ENCODE measurements at regions not wholly inside any gene's neighbourhood (a gene's known extent, or its start where the extent isn't known, plus 50 kb on each side); places are given as distances from the start of the nearest gene placed in this dataset.

- Histone ChIP-seq H3K9me2 (ENCODE audit: insufficient read depth) (no peaks in the 10 kb centered on the region), H3K27me3 (ENCODE audit: insufficient read depth, low read length) (no peaks in the 10 kb centered on the region), H3K9me3 (ENCODE audit: control insufficient read depth in 1 of 2, insufficient read depth in 1 of 2, low read depth in 1 of 2, low read length in 2 of 2) (no peaks in the 10 kb centered on the region; a peak in 2 of 4 replicates), H3K36me3 (ENCODE audit: control insufficient read depth in 1 of 2, insufficient read depth in 2 of 2, low read length in 2 of 2) (no peaks in the 10 kb centered on the region), H3K27ac (ENCODE audit: low read depth, low read length) (no peak overlapping the region), H3K4me2 (ENCODE audit: low read length) (no peak overlapping the region), H3K79me2 (ENCODE audit: insufficient read depth, low read length) (no peaks in the 10 kb centered on the region), H3K4me3 (replicated peaks in 1 of 2; ENCODE audit: low read depth in 1 of 2, low read length in 2 of 2) (no peak overlapping the region), H2AFZ (ENCODE audit: low read depth, low read length, poor library complexity, severe bottlenecking) (no peak overlapping the region), H4K20me1 (ENCODE audit: insufficient read depth) (no peaks in the 10 kb centered on the region), H3K4me1 (ENCODE audit: control insufficient read depth in 1 of 2, insufficient read depth in 2 of 2, low read length in 2 of 2) (no peaks in the 10 kb centered on the region), H3K9ac (ENCODE audit: low read length) (no peak overlapping the region)
- intact Hi-C loops (cut with micrococcal nuclease), result no loop called here
- BruUV-seq (replicated peaks), result no TSS peak
- ChIA-PET POLR2A (no interaction called here), RAD21 (ENCODE audit: low non-redundant PET in 1 of 2, low total read pairs in 2 of 2, uncharacterized antibody in 2 of 2, unreplicated experiment in 2 of 2) (no interaction called here), CTCF (no interaction called here)
- ATAC-seq (no peak), DNase-seq (ENCODE audit: low read depth, low spot score) (no peak)
- TF ChIP-seq ZBTB33 (IDR thresholded peaks at IDR 0.05; ENCODE audit: extremely low read depth, insufficient replicate concordance, low read length) (no peak), SP1 (IDR thresholded peaks at IDR 0.05; ENCODE audit: low read depth) (no peak), POLR2AphosphoS5 (IDR thresholded peaks at IDR 0.05; ENCODE audit: low read depth, low read length) (no peak), FOSL1 (IDR thresholded peaks at IDR 0.05; ENCODE audit: low read depth) (no peak), CEBPB (IDR thresholded peaks at IDR 0.05; ENCODE audit: low read depth) (no peak), EGR1 (IDR thresholded peaks at IDR 0.05; ENCODE audit: low read depth) (no peak), JUND (IDR thresholded peaks at IDR 0.05) (no peak), EZH2 (IDR thresholded peaks at IDR 0.05) (no peak), ZNF274 (IDR thresholded peaks at IDR 0.05; ENCODE audit: low read depth, low read length) (no peak), RAD21 (IDR thresholded peaks at IDR 0.05; ENCODE audit: low read depth) (no peak), YY1 (IDR thresholded peaks at IDR 0.05; ENCODE audit: extremely low read depth, insufficient replicate concordance, low read depth, low read length) (no peak), CTCF (IDR thresholded peaks at IDR 0.05 in 2 of 3, conservative IDR thresholded peaks at IDR 0.05 in 1 of 3; ENCODE audit: borderline replicate concordance in 1 of 3, insufficient read depth in 1 of 3, low read depth in 2 of 3, low read length in 2 of 3) (no peak), POLR2A (IDR thresholded peaks at IDR 0.05; ENCODE audit: borderline replicate concordance, extremely low read depth, insufficient read depth, insufficient read length) (no peak), ZFX (IDR thresholded peaks at IDR 0.05) (no peak)
- TF ChIP-seq, protein P1, sequence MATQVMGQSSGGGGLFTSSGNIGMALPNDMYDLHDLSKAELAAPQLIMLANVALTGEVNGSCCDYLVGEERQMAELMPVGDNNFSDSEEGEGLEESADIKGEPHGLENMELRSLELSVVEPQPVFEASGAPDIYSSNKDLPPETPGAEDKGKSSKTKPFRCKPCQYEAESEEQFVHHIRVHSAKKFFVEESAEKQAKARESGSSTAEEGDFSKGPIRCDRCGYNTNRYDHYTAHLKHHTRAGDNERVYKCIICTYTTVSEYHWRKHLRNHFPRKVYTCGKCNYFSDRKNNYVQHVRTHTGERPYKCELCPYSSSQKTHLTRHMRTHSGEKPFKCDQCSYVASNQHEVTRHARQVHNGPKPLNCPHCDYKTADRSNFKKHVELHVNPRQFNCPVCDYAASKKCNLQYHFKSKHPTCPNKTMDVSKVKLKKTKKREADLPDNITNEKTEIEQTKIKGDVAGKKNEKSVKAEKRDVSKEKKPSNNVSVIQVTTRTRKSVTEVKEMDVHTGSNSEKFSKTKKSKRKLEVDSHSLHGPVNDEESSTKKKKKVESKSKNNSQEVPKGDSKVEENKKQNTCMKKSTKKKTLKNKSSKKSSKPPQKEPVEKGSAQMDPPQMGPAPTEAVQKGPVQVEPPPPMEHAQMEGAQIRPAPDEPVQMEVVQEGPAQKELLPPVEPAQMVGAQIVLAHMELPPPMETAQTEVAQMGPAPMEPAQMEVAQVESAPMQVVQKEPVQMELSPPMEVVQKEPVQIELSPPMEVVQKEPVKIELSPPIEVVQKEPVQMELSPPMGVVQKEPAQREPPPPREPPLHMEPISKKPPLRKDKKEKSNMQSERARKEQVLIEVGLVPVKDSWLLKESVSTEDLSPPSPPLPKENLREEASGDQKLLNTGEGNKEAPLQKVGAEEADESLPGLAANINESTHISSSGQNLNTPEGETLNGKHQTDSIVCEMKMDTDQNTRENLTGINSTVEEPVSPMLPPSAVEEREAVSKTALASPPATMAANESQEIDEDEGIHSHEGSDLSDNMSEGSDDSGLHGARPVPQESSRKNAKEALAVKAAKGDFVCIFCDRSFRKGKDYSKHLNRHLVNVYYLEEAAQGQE (IDR thresholded peaks at IDR 0.05; ENCODE audit: low read depth), result no peak
- TF ChIP-seq, protein P2, sequence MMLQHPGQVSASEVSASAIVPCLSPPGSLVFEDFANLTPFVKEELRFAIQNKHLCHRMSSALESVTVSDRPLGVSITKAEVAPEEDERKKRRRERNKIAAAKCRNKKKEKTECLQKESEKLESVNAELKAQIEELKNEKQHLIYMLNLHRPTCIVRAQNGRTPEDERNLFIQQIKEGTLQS (IDR thresholded peaks at IDR 0.05), result no peak
- TF ChIP-seq, protein P3, sequence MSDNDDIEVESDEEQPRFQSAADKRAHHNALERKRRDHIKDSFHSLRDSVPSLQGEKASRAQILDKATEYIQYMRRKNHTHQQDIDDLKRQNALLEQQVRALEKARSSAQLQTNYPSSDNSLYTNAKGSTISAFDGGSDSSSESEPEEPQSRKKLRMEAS (IDR thresholded peaks at IDR 0.05), result no peak
These were observed 271.6 kb upstream of the BMP2 start for GRCh38 chr20:6495907-6496306.

Data from HCT116 (cell line).